Mesothelial cell of epicardium (in vitro differentiated cells): ENCODE measurements at regions not wholly inside any gene's neighbourhood (a gene's known extent, or its start where the extent isn't known, plus 50 kb on each side); places are given as distances from the start of the nearest gene placed in this dataset.

Experiments used
- DNase-seq, 2 experiments: peaks; one replicate each; pipeline ENCODE4 v3.0.0; 2021; ENCODE audit warnings: low spot score in 2 of 2; ENCODE audit not compliant: unreplicated experiment in 2 of 2
- H3K27ac Mint-ChIP-seq: 2 replicates; pipeline ENCODE4 v1.8.0; 2021; ENCODE audit warnings: mixed read lengths
- H3K27me3 Mint-ChIP-seq: 2 replicates; pipeline ENCODE4 v1.8.0; 2021; ENCODE audit warnings: low read depth, mixed read lengths
- H3K36me3 Mint-ChIP-seq: 2 replicates; pipeline ENCODE4 v1.8.0; 2021; ENCODE audit warnings: mixed read lengths
- H3K4me1 Mint-ChIP-seq: 2 replicates; pipeline ENCODE4 v1.8.0; 2021; ENCODE audit warnings: mixed read lengths
- H3K4me3 Mint-ChIP-seq: 2 replicates; pipeline ENCODE4 v1.8.0; 2021; ENCODE audit warnings: mild to moderate bottlenecking, moderate library complexity, mixed read lengths
- H3K9me3 Mint-ChIP-seq: 2 replicates; pipeline ENCODE4 v1.8.0; 2021; ENCODE audit warnings: mixed read lengths
- TF ChIP-seq, protein P1 (sequence below): fragments of 200-600 bp; sonication (generic); IDR thresholded peaks from one replicate; pipeline ENCODE4 v1.5.0; 2021; ENCODE audit warnings: antibody characterized with exemption; ENCODE audit not compliant: unreplicated experiment

DNA sequence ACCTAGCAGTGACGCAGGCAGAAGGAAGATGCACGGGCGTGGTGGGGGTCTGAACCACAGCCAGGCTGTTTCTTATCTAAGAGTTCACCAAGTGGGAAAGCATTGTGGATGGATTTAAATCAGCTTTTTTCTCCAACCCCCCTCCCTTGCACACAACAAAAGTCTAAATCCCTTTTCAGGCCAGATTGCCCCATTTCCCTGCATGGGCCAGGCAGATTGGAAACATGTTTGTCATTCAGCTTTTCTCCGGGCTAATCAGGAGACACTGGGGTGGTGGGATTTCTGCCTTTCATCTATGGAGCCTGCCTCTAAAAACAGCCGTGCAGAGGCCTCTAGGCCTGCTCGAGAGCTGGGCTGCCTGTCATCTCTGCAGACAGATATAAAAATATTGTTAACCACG, 166.3 kb upstream of the LEF1 start:
- Mint-ChIP-seq H3K9me3 (no peaks in the 10 kb centered on the region), H3K4me3 (no peak overlapping the region), H3K27me3 (no peaks in the 10 kb centered on the region), H3K27ac (no peak overlapping the region), H3K4me1 (peaks cover 38% of the 10 kb centered on the region), H3K36me3 (no peaks in the 10 kb centered on the region)
- DNase-seq = no peak
- TF ChIP-seq, protein P1, sequence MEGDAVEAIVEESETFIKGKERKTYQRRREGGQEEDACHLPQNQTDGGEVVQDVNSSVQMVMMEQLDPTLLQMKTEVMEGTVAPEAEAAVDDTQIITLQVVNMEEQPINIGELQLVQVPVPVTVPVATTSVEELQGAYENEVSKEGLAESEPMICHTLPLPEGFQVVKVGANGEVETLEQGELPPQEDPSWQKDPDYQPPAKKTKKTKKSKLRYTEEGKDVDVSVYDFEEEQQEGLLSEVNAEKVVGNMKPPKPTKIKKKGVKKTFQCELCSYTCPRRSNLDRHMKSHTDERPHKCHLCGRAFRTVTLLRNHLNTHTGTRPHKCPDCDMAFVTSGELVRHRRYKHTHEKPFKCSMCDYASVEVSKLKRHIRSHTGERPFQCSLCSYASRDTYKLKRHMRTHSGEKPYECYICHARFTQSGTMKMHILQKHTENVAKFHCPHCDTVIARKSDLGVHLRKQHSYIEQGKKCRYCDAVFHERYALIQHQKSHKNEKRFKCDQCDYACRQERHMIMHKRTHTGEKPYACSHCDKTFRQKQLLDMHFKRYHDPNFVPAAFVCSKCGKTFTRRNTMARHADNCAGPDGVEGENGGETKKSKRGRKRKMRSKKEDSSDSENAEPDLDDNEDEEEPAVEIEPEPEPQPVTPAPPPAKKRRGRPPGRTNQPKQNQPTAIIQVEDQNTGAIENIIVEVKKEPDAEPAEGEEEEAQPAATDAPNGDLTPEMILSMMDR = no peak

DNA sequence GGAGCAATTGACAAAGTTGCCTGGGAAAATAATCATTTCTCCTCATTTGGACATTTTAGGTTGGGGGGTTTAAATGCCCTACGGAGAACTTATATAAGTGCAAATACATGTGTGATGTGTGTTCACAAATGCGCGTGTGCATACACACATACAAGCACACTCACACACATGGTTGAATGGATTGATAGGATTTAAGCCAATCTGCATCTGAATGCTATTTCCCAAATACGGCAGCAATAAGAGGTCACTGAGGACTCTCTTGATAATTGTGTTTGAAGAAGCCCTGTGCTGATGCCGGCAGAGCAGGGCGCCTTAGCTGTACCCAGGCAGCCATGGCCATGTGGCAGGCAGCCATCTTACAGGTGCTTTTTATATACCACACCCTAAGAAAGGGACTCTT, 165.3 kb upstream of the LEF1 start:
- H3K27me3 Mint-ChIP-seq = no peaks in the 10 kb centered on the region
- H3K27ac Mint-ChIP-seq = no peak overlapping the region
- no peaks in the 10 kb centered on the region for H3K36me3 Mint-ChIP-seq
- no peak overlapping the region for H3K4me3 Mint-ChIP-seq
- H3K4me1 Mint-ChIP-seq = peaks cover 33% of the 10 kb centered on the region
- no peaks in the 10 kb centered on the region for H3K9me3 Mint-ChIP-seq
- TF ChIP-seq, protein P1 = no peak
- no peak for DNase-seq

DNA sequence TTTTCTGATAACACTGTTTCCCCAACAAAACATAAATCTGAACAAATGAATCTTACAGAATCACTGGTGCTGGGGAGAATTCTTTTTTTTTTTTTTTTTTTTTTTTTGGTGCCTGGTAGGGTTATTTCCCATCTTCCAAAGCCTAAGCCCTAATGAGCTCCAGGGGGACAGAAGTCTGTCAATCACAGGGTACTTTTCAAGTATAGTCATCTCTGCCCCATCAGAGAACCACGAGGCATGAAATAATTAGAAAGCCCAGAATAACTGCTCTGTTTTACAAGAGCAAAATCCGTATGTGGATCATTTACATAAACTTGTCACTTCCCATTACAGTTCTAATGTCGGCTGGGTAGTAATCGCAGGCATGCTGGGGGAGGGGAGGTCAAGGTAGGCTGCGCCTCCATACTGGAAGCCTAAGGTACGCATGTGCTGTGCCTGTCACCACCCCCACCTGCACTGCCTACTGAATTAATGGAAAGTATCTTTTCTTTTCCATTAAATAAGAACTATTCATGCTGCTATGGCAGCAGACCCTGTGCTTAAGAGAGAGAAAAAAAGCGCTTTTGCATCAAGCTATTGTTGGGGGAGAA, 164.7 kb upstream of the LEF1 start:
- Mint-ChIP-seq H3K9me3 (no peaks in the 10 kb centered on the region), H3K36me3 (no peaks in the 10 kb centered on the region), H3K27me3 (no peaks in the 10 kb centered on the region), H3K4me1 (peaks cover 27% of the 10 kb centered on the region), H3K27ac (no peak overlapping the region), H3K4me3 (no peak overlapping the region)
- no peak for DNase-seq
- TF ChIP-seq, protein P1 = no peak

DNA sequence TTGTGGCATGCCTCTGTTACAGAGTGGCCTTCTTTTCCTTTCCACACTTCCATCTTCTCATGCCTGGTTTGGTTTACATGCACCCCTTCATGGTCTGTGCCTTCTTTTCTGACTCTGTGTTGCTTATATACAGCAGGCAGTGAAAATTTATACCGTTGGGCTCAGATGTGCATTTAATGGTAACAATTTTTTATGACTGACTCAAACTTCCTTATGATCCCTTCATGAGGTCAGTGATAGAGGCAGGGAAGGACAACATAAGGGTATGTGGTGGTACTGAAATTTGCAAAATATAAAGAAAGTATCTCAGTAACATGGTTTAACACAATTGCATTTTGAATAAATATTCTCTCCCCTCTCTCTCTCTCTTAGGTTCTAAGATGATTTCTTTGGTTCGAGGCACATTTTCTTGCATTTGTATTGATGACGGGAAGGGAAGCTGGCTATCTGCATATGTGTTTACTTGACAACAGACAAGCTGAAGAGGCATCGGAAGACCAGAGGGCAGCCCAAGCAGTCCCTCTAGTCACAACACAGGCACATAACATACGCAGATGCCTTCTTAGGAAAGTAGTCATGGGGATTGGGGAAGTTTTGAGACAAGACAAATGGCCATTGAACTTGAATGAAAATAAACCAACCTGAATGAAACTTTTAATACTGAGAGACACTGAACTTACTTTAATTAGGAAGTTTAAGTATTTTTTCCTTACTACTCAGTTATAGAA, 163.3 kb upstream of the LEF1 start:
- TF ChIP-seq, protein P1 = no peak
- Mint-ChIP-seq H3K36me3 (no peaks in the 10 kb centered on the region), H3K27me3 (no peaks in the 10 kb centered on the region), H3K27ac (no peak overlapping the region), H3K4me1 (peaks cover 21% of the 10 kb centered on the region), H3K4me3 (no peak overlapping the region), H3K9me3 (no peaks in the 10 kb centered on the region)
- DNase-seq = no peak

DNA sequence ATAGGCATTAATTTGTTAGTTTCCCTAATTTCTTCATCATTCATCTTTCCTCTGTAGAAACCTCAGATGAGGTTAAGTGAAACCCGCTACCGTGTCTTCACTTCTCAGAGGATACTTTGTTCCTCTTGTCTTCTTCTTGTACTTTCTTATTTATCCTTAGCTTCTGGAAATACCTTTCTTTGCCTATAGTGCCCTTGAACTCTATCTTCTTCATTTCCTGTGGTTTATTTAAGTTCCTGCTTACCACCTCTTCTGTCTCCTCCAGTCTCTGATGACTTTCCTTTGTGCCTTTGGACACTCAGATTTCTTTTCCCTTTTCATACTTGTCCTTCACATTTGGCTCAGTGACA, 159.6 kb upstream of the LEF1 start:
- TF ChIP-seq, protein P1 = no peak
- peaks cover 8% of the 10 kb centered on the region for H3K4me1 Mint-ChIP-seq

More for the DNA sequence above, 159.6 kb upstream of the LEF1 start:
- no peaks in the 10 kb centered on the region for H3K9me3 Mint-ChIP-seq
- no peaks in the 10 kb centered on the region for H3K27me3 Mint-ChIP-seq
- no peaks in the 10 kb centered on the region for H3K36me3 Mint-ChIP-seq
- no peak for DNase-seq
- H3K4me3 Mint-ChIP-seq = no peak overlapping the region
- H3K27ac Mint-ChIP-seq = no peak overlapping the region
